Natural killer cell (primary cell): ENCODE measurements at regions not wholly inside any gene's neighbourhood (a gene's known extent, or its start where the extent isn't known, plus 50 kb on each side); places are given as distances from the start of the nearest gene placed in this dataset.
A peak's percentile ranks its signal among the peaks of the same experiment; 100 is the strongest.

Source experiments
- ATAC-seq, 3 donors: fragments of 150-1000 bp in 2 of 3; fragments of 200-7000 bp in 1 of 3; cut with Tn5 transposase; 1 replicate in 1 of 3; 2 replicates in 2 of 3; pipeline ENCODE4 v1.10.0; 2021; ENCODE audit warnings: mild to moderate bottlenecking in 2 of 3, moderate library complexity in 2 of 3
- DNase-seq, 2 donors: peaks; one replicate each; pipeline versions ENCODE4 v3.0.0 to v3.0.0-alpha.2; 2013 to 2021; ENCODE audit warnings: mixed read lengths in 1 of 2
- H3K27ac ChIP-seq: one replicate; pipeline ENCODE4 v1.5.1; 2013; ENCODE audit warnings: mild to moderate bottlenecking, low read length
- H3K27me3 ChIP-seq: one replicate; pipeline ENCODE4 v1.6.1; 2013; ENCODE audit warnings: low read length; ENCODE audit not compliant: control insufficient read depth, insufficient read depth
- H3K36me3 ChIP-seq: one replicate; pipeline ENCODE4 v1.6.1; 2013; ENCODE audit warnings: low read length; ENCODE audit not compliant: control insufficient read depth, insufficient read depth
- H3K4me1 ChIP-seq: one replicate; pipeline ENCODE4 v1.6.1; 2013; ENCODE audit warnings: low read length; ENCODE audit not compliant: control insufficient read depth, insufficient read depth
- H3K4me3 ChIP-seq: one replicate; pipeline ENCODE4 v1.5.1; 2013; ENCODE audit warnings: low read length
- H3K9me3 ChIP-seq: one replicate; pipeline ENCODE4 v1.6.1; 2013; ENCODE audit warnings: low read length; ENCODE audit not compliant: control insufficient read depth, insufficient read depth
- H3K27ac Mint-ChIP-seq, 2 donors: one replicate each; pipeline ENCODE4 v1.8.0; 2022; ENCODE audit warnings: mild to moderate bottlenecking in 2 of 2, mixed read lengths in 2 of 2, moderate library complexity in 1 of 2
- H3K27me3 Mint-ChIP-seq, 2 donors: one replicate each; pipeline ENCODE4 v1.8.0; 2022; ENCODE audit warnings: low read depth in 2 of 2, mixed read lengths in 2 of 2
- H3K36me3 Mint-ChIP-seq: one replicate; pipeline ENCODE4 v1.8.0; 2022; ENCODE audit warnings: mixed read lengths
- H3K4me1 Mint-ChIP-seq, 2 donors: one replicate each; pipeline ENCODE4 v1.8.0; 2022; ENCODE audit warnings: mixed read lengths in 2 of 2
- H3K4me3 Mint-ChIP-seq: one replicate; pipeline ENCODE4 v1.8.0; 2022; ENCODE audit warnings: mild to moderate bottlenecking, moderate library complexity, mixed read lengths
- H3K9me3 Mint-ChIP-seq, 2 donors: one replicate each; pipeline ENCODE4 v1.8.0; 2022; ENCODE audit warnings: mixed read lengths in 2 of 2
- CTCF ChIP-seq: fragments of 200-600 bp; IDR thresholded peaks from one replicate; pipeline ENCODE4 v1.8.0; 2022; ENCODE audit warnings: antibody characterized with exemption
- WGBS: methylation state at CpG from one replicate; pipeline ENCODE4 v1.1.7; 2013; ENCODE audit warnings: missing lambda C conversion rate; ENCODE audit not compliant: insufficient coverage; 5-methylcytosine and 5-hydroxymethylcytosine counted together
- intact Hi-C: fragments of 100-400 bp; cut with micrococcal nuclease; formaldehyde crosslinking; loops from one replicate; pipeline ENCODE4 v1.14.2; 2022

GRCh38 chr11:109696191-109696897 is 274.4 kb downstream of the C11orf87 start:
- H3K4me1 ChIP-seq, result no peaks in the 10 kb centered on the region
- Mint-ChIP-seq H3K27ac (no peak overlapping the region), H3K4me3 (no peak overlapping the region), H3K4me1 (no peaks in the 10 kb centered on the region), H3K27me3 (no peaks in the 10 kb centered on the region), H3K36me3 (no peaks in the 10 kb centered on the region), H3K9me3 (peaks cover 5 to 6% of the 10 kb centered on the region in 2 donors)
- no peaks in the 10 kb centered on the region for H3K36me3 ChIP-seq
- ATAC-seq, result no peak
- no peak for DNase-seq
- intact Hi-C loops, result loop anchor here (2.0 kb wide), 1 partner anchor 998 kb away; no protein-coding TSS in a partner anchor
- no peak overlapping the region for H3K27ac ChIP-seq
- no peak overlapping the region for H3K4me3 ChIP-seq
- peaks cover 18% of the 10 kb centered on the region for H3K9me3 ChIP-seq
- TF ChIP-seq CTCF, result no peak
- WGBS, result 74% methylated on average over 3 of the region's 3 CpGs
- no peaks in the 10 kb centered on the region for H3K27me3 ChIP-seq

DNA sequence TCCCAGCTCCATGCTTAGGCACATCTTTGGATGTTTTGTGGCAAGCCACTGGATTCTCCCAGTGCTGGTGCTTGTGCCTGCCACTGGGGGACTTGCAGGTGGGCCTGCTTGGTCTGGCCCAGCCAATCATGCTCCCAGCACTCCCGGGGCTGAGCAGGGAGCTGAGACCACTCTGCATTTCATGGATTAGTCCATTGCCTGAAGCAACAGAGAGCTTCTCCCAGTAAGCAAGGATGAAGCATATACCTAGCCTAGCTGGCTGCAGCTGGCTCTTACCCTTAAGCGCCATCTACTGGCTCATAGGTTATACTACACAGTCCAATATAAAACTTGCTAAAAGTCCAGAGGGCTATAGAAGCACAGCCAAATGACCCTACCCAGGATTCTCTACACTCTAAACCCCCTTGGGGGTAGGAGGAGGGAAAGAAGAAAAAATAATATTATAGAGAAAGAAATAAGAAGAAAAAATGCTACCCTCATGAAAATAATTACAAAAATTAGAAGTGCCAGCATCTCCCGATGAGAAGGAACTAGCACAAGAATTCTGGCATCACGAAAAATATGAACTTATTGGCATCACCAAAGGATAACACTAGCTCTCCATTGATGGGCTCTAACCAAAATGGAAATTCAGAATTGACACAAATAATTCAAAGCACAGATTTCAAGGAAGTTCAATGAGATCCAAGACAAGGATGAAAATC is 275.3 kb downstream of the C11orf87 start:
- Mint-ChIP-seq H3K27ac (no peak overlapping the region), H3K9me3 (peaks cover 5 to 6% of the 10 kb centered on the region in 2 donors), H3K4me1 (no peaks in the 10 kb centered on the region), H3K27me3 (no peaks in the 10 kb centered on the region), H3K36me3 (no peaks in the 10 kb centered on the region), H3K4me3 (no peak overlapping the region)
- DNase-seq (peak in 1 of 2 donors; percentile 8), ATAC-seq (peak; percentile 52 to 61 (median 57))
- Histone ChIP-seq H3K27me3 (no peaks in the 10 kb centered on the region), H3K36me3 (no peaks in the 10 kb centered on the region), H3K4me3 (no peak overlapping the region), H3K9me3 (peaks cover 18% of the 10 kb centered on the region), H3K4me1 (no peaks in the 10 kb centered on the region), H3K27ac (no peak overlapping the region)
- TF ChIP-seq CTCF, result peak; percentile 36
- 59% methylated on average over 4 of the region's 4 CpGs for WGBS
- intact Hi-C loops, result loop anchor here (2.0 kb wide), 1 partner anchor 998 kb away; no protein-coding TSS in a partner anchor

GRCh38 chr11:109698237-109698636 is 276.2 kb downstream of the C11orf87 start:
- no peaks in the 10 kb centered on the region for H3K27me3 Mint-ChIP-seq
- TF ChIP-seq CTCF, result no peak
- peaks cover 4 to 5% of the 10 kb centered on the region in 2 donors for H3K9me3 Mint-ChIP-seq
- H3K36me3 Mint-ChIP-seq, result no peaks in the 10 kb centered on the region
- Histone ChIP-seq H3K4me1 (no peaks in the 10 kb centered on the region), H3K9me3 (peaks cover 18% of the 10 kb centered on the region), H3K4me3 (no peak overlapping the region), H3K27me3 (no peaks in the 10 kb centered on the region), H3K27ac (no peak overlapping the region), H3K36me3 (no peaks in the 10 kb centered on the region)
- intact Hi-C loops, result no loop called here
- no peak for DNase-seq
- no peak overlapping the region for H3K4me3 Mint-ChIP-seq
- H3K4me1 Mint-ChIP-seq, result no peaks in the 10 kb centered on the region
- no peak for ATAC-seq
- no peak overlapping the region for H3K27ac Mint-ChIP-seq
